VCaP (cell line): ENCODE measurements at regions not wholly inside any gene's neighbourhood (a gene's known extent, or its start where the extent isn't known, plus 50 kb on each side); places are given as distances from the start of the nearest gene placed in this dataset.
"Not testable (repeated sequence)": the region's sequence is repeated elsewhere in the genome, so short reads cannot be mapped to it uniquely, and the experiment has no call there.

ENCODE experiments used
- H3K27ac ChIP-seq: fragments of 450-650 bp; 2 replicates; pipeline ENCODE4 v1.5.1; 2017
- CTCF ChIP-seq: fragments of 450-650 bp; conservative IDR thresholded peaks from 2 replicates; pipeline ENCODE4 v1.5.1; 2017; ENCODE audit warnings: mild to moderate bottlenecking, moderate library complexity

DNA sequence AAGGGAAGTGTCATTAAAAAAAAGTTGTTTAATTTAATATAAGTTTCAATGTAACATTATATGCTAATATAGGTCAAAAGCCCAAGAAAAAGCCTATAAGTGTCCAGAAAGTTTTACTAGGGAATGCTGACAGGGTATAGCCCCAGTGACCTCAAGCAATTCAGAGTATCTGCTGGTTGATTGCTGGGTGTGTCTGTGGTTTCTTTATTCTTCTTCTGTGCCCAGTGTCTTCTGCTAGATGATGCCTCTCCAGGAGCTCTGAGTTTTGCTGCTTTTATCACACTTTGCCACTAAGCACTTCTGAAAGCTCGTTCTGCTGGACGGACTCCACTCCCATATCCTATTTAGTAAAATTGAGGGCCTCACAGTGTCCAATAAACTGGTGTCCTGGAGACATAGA lies 212.2 kb upstream of the NRG3 start:
- H3K27ac ChIP-seq, result no peak overlapping the region
- TF ChIP-seq CTCF, result no peak

DNA sequence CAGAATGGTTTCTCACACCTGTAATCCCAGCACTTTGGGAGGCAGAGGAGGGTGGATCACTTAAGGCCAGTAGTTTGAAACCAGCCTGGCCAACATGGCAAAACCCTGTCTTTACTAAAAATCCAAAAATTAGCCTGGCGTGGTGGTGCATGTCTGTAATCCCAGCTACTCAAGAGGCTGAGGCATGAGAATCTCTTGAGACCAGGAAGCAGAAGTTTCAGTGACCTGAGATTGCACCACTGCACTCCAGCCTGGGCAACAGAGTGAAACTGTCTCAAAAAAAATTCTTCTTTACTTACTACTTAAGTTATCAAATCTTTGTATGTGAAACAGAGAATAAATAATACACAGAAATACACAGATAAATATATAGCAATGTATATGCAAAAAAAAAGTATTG lies 210.2 kb upstream of the NRG3 start:
- H3K27ac ChIP-seq, result not testable (repeated sequence)

DNA sequence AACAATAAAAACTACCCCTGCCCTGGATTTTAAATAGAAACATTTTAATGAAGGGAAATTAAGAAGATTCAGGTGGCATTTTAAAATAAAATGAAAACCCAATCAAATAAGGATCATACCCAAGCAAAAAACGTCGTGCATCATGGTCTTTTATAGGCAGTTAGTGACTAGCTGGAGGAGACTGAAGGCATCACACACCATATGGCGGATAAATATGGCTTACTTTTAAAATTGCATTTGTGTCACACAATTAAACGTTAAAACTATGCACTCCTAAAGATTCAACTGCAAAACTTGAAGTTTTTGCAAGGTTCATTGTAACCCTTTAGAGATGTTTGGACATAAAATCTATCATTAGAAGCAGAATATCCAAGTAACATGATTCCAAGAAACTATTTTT lies 200.1 kb upstream of the NRG3 start:
- TF ChIP-seq CTCF, result no peak
- H3K27ac ChIP-seq, result no peak overlapping the region

GRCh38 chr10:81679291-81679690 lies 195.7 kb upstream of the NRG3 start:
- no peak overlapping the region for H3K27ac ChIP-seq

DNA sequence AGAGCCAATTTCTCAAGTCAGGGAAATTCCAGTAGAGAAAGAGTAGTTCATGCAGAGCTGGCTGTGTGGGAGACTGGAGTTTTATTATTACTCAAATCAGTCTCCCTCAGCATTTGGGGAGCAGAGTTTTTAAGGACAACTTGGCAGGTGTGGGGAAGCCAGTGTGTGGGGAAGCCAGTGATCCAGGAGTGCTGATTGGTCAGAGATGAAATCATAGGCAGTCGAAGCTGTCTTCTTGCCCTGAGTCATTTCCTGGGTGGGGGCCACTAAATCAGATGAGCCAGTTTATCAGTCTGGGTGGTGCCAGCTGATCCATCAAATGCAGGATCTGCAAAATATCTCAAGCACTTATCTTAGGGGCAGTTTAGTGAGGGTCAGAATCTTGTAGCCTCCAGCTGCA lies 194.6 kb upstream of the NRG3 start:
- no peak for TF ChIP-seq CTCF
- H3K27ac ChIP-seq, result no peak overlapping the region

More at GRCh38 chr10:81679291-81679690, 195.7 kb upstream of the NRG3 start:
- TF ChIP-seq CTCF, result no peak

DNA sequence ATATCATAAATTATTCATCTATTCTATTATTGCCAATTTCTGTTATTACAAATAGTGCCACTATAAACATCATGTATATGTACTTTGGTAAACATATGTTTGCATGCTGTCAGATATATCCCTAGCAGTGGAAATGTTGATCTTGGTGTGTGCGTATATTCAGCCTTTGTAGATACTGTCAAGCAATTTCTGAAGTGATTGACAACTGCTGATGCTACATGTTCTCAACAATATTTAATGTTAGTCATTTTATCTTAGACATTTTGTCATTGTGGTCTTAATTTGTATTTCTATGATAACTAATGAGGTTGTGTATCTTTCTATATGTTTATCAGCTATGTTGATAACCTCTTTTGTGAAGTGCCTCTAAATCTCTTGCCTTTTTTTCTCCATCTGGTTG lies 186.5 kb upstream of the NRG3 start:
- no peak for TF ChIP-seq CTCF
- no peak overlapping the region for H3K27ac ChIP-seq

DNA sequence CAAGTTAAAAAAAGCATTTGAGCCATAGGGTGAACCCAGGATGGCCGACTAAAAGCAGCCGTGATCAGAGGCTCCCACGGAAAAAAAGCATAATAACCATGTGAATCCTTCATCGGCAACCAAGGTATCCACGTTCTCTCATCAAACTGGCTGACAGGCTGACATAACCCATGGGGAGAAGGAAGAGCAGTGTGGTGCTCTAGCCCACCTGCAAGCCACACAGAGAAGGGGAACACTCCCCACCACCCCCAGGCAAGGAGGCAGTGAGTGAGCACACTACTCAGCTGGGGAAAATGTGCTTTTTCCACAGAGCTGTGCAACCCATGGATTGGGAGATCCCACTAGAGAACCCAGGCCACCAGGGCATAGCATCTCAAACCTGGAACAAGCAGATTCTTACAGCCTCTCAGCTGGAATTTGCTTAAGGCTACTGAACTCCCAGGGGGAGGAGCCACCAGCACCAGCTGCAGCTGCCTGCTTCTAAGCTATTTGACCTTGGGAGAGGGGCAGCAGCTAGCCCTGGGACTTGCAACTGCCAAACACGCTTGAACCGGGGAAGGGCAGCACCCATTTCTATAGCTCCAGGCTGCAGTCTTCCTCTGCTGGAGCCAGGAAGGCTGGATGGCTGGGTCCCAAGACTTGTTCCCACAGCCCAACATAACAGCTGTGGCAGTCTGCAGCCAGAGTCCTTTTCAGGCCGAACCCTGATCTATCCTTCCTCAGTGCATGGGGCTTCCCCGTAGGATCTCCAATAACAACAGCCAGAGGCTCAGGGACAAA lies 178.2 kb upstream of the NRG3 start:
- TF ChIP-seq CTCF, result no peak
- no peak overlapping the region for H3K27ac ChIP-seq

DNA sequence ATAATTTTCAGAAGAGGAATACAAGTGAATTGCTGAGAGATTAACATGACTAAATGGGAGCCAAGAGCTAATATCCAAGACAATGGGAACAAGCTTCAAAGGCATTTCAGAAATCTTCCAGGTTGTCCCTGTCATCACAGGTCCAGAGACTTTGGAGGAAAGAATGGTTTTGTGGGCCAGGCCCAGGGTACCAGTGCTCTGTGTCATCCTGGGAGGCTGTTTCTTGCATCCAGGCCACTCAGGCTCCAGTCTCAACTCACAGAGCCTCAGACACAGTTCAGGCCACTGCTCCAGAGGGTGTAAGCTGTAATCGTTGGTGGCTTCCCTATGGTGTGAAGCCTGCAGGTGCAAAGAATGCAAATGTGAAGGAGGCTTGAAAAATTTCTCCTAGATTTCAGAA lies 170.4 kb upstream of the NRG3 start:
- H3K27ac ChIP-seq, result no peak overlapping the region
- no peak for TF ChIP-seq CTCF
